A673 (cell line): ENCODE measurements at regions not wholly inside any gene's neighbourhood (a gene's known extent, or its start where the extent isn't known, plus 50 kb on each side); places are given as distances from the start of the nearest gene placed in this dataset.

Experiments
- BruUV-seq: library from RNA; stranded (reverse); fragments of 400-500 nt; replicated peaks from 2 replicates; lab custom pipeline; 2021; lab: Mats Ljungman, UMichigan
- CTCF ChIA-PET: fragments of 300-600 bp; sonication (Branson Sonifier 250); formaldehyde crosslinking; loops from one replicate; lab custom pipeline; 2022; ENCODE audit warnings: antibody characterized with exemption; lab: Charles Lee
- POLR2A ChIA-PET: fragments of 300-600 bp; sonication (Branson Sonifier 250); formaldehyde crosslinking; loops from one replicate; lab custom pipeline; 2022; ENCODE audit warnings: antibody characterized with exemption; ENCODE audit not compliant: low non-redundant PET; lab: Charles Lee
- DNase-seq: peaks from one replicate; pipeline ENCODE4 v3.0.0-alpha.2; 2015; ENCODE audit warnings: low spot score
- H3K27ac ChIP-seq: fragments of 200-600 bp; sonication (generic); 2 replicates; pipeline ENCODE4 v1.5.1; 2016; ENCODE audit warnings: mixed run types, low read depth, mild to moderate bottlenecking, mixed read lengths, antibody characterized with exemption, low read length; ENCODE audit not compliant: poor library complexity, severe bottlenecking
- H3K27me3 ChIP-seq: fragments of 200-600 bp; sonication (generic); replicated peaks from 2 replicates; pipeline ENCODE4 v1.6.1; 2017; ENCODE audit warnings: mixed run types, low read depth, mild to moderate bottlenecking, mixed read lengths, antibody characterized with exemption, low read length; ENCODE audit not compliant: insufficient read depth, poor library complexity
- H3K36me3 ChIP-seq: fragments of 200-600 bp; sonication (generic); 2 replicates; pipeline ENCODE4 v1.6.1; 2016; ENCODE audit warnings: mixed run types, mild to moderate bottlenecking, mixed read lengths, antibody characterized with exemption, low read length; ENCODE audit not compliant: insufficient read depth, poor library complexity, severe bottlenecking
- H3K4me1 ChIP-seq: fragments of 200-600 bp; sonication (generic); 2 replicates; pipeline ENCODE4 v1.6.1; 2017; ENCODE audit warnings: mixed run types, mild to moderate bottlenecking, mixed read lengths, antibody characterized with exemption, low read length; ENCODE audit not compliant: insufficient read depth, poor library complexity, severe bottlenecking
- H3K4me3 ChIP-seq: fragments of 200-600 bp; sonication (generic); 2 replicates; pipeline ENCODE4 v1.5.1; 2016; ENCODE audit warnings: low read depth, mixed run types, mild to moderate bottlenecking, mixed read lengths, low read length; ENCODE audit not compliant: poor library complexity, severe bottlenecking
- H3K9me3 ChIP-seq: fragments of 200-600 bp; sonication (generic); 2 replicates; pipeline ENCODE4 v1.6.1; 2016; ENCODE audit warnings: mixed run types, low read depth, mild to moderate bottlenecking, mixed read lengths, antibody characterized with exemption, low read length; ENCODE audit not compliant: poor library complexity, severe bottlenecking
- EZH2 ChIP-seq: fragments of 200-600 bp; sonication (generic); IDR thresholded peaks from 2 replicates; pipeline ENCODE4 v1.6.1; 2017; ENCODE audit warnings: borderline replicate concordance, low read depth, mild to moderate bottlenecking, mixed read lengths, antibody characterized with exemption, low read length; ENCODE audit not compliant: poor library complexity, severe bottlenecking
- intact Hi-C: fragments of 100-400 bp; cut with micrococcal nuclease; formaldehyde crosslinking; loops from one replicate; pipeline ENCODE4 v1.10.0; 2022; ENCODE audit not compliant: unreplicated experiment
- TF ChIP-seq, protein P1 (sequence below): fragments of 300-800, 200-600 bp; sonication (generic); conservative IDR thresholded peaks from 2 replicates; pipeline ENCODE4 v1.5.1; 2017; ENCODE audit warnings: low read depth, mild to moderate bottlenecking, antibody characterized with exemption, low read length, moderate library complexity, mixed read lengths

DNA sequence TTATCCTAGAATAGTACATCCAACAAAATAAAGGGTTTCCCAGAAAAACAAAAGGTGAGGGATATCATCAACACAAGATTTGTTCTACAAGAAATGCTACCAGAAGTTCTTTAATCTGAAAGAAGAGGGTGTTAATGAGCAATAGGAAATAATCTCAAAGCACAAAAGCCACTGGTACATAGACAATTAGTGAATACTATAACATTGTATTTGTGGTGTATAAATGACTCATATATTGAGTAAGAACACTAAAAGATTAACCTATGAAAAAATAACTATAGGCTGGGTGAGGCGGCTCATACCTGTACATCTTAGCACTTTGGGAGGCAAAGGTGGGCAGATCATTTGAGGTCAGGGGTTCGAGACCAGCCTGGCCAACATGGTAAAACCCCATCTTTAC, 210.2 kb upstream of the SLITRK3 start:
- TF ChIP-seq EZH2 = no peak
- TF ChIP-seq, protein P1, sequence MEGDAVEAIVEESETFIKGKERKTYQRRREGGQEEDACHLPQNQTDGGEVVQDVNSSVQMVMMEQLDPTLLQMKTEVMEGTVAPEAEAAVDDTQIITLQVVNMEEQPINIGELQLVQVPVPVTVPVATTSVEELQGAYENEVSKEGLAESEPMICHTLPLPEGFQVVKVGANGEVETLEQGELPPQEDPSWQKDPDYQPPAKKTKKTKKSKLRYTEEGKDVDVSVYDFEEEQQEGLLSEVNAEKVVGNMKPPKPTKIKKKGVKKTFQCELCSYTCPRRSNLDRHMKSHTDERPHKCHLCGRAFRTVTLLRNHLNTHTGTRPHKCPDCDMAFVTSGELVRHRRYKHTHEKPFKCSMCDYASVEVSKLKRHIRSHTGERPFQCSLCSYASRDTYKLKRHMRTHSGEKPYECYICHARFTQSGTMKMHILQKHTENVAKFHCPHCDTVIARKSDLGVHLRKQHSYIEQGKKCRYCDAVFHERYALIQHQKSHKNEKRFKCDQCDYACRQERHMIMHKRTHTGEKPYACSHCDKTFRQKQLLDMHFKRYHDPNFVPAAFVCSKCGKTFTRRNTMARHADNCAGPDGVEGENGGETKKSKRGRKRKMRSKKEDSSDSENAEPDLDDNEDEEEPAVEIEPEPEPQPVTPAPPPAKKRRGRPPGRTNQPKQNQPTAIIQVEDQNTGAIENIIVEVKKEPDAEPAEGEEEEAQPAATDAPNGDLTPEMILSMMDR = no peak
- Histone ChIP-seq H3K36me3 (no peaks in the 10 kb centered on the region), H3K27me3 (no peaks in the 10 kb centered on the region), H3K27ac (no peak overlapping the region), H3K4me1 (no peaks in the 10 kb centered on the region), H3K4me3 (no peak overlapping the region), H3K9me3 (no peaks in the 10 kb centered on the region)
- ChIA-PET POLR2A (no interaction called here), CTCF (no interaction called here)
- no peak for DNase-seq
- intact Hi-C loops = no loop called here
- no TSS peak for BruUV-seq

DNA sequence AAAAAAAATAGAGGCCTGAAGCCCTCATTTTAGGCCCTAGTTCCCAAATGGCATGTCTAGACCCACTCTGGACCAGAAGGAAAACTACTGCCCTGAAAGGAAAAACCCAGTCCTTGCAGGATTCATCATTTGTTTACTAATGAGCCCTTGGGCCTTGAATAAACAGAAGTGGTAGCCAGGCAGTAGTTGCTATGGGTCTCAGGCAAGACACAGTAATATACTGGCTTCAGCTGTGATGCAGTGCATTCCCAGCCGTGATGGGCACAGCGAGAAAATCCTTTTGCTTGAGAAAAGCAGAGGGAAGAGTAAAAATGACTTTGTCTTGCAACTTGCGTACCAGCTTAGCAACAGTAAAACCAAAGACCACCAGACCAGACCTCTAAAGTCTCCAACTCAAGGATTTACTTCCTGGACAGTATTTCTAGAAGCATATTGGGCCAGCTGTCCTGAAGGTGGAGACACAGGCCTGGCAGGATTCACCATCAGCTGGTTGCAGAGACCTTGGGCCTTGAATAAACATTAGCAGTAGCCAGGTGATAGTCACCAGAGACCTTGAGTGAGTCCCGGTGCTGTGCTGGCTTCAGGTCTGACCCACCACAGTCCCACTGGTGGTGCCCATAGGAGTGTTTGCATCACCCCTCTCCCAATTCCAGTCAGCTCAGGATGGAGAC, 208.3 kb upstream of the SLITRK3 start:
- H3K27ac ChIP-seq = no peak overlapping the region
- no peak for TF ChIP-seq EZH2
- TF ChIP-seq, protein P1 = no peak
- no TSS peak for BruUV-seq
- ChIA-PET POLR2A (no interaction called here), CTCF (no interaction called here)
- H3K9me3 ChIP-seq = no peaks in the 10 kb centered on the region
- no peaks in the 10 kb centered on the region for H3K27me3 ChIP-seq
- DNase-seq = no peak
- no peaks in the 10 kb centered on the region for H3K36me3 ChIP-seq
- H3K4me3 ChIP-seq = no peak overlapping the region
- intact Hi-C loops = no loop called here
- no peaks in the 10 kb centered on the region for H3K4me1 ChIP-seq

DNA sequence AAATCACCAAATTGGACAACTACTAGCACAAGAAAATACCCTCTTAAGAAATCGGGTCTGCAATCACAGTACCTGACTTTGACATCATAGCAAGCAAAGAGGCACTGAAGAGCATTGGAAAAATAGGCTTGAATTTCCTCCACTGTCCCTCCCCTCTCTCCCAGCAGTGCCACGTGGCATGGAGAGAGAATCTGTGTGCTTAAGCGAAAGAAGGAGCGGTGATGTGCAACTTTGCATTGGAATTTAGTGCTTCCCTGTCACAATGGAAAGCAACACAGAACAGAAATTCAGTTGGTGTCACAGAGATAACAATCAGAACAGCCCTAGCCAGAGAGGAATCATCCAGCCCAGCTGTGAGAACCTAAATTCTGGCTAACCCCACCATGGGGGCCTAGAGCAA, 207.5 kb upstream of the SLITRK3 start:
- Histone ChIP-seq H3K4me1 (no peaks in the 10 kb centered on the region), H3K9me3 (no peaks in the 10 kb centered on the region), H3K4me3 (no peak overlapping the region), H3K27ac (no peak overlapping the region), H3K36me3 (no peaks in the 10 kb centered on the region), H3K27me3 (no peaks in the 10 kb centered on the region)
- BruUV-seq = no TSS peak
- TF ChIP-seq, protein P1 = no peak
- no peak for TF ChIP-seq EZH2
- ChIA-PET POLR2A (no interaction called here), CTCF (no interaction called here)
- no peak for DNase-seq
- intact Hi-C loops = no loop called here
